Skin of body (tissue), 1 donor: ENCODE measurements at regions not wholly inside any gene's neighbourhood (a gene's known extent, or its start where the extent isn't known, plus 50 kb on each side); places are given as distances from the start of the nearest gene placed in this dataset.
"Not testable (repeated sequence)": the region's sequence is repeated elsewhere in the genome, so short reads cannot be mapped to it uniquely, and the experiment has no call there.

ENCODE experiments used
- DNase-seq: peaks from one replicate; lab custom pipeline; 2025; lab: John Stamatoyannopoulos, UW

GRCh38 chr9:89695441-89695891 is 90.7 kb downstream of the GADD45G start:
- no peak for DNase-seq

- DNase-seq, result not testable (repeated sequence)
These were observed 91.2 kb downstream of the GADD45G start for GRCh38 chr9:89695979-89696378.

GRCh38 chr9:89696780-89697179 is 92.0 kb downstream of the GADD45G start:
- no peak for DNase-seq

- no peak for DNase-seq
These were observed 92.7 kb downstream of the GADD45G start for GRCh38 chr9:89697553-89697952.

- no peak for DNase-seq
These were observed 93.7 kb downstream of the GADD45G start for GRCh38 chr9:89698411-89699005.

- no peak for DNase-seq
These were observed 94.8 kb downstream of the GADD45G start for GRCh38 chr9:89699646-89700045.

GRCh38 chr9:89701221-89701798 is 96.5 kb downstream of the GADD45G start:
- no peak for DNase-seq

GRCh38 chr9:89702401-89702800 is 97.6 kb downstream of the GADD45G start:
- peak; percentile 19 for DNase-seq

GRCh38 chr9:89705651-89706050 is 100.8 kb downstream of the GADD45G start:
- no peak for DNase-seq

- peak; percentile 9 for DNase-seq
These were observed 101.3 kb downstream of the GADD45G start for GRCh38 chr9:89706086-89706485.

GRCh38 chr9:89706731-89707191 is 101.9 kb downstream of the GADD45G start:
- peak; percentile 47 for DNase-seq

GRCh38 chr9:89710697-89711096 is 105.9 kb downstream of the GADD45G start:
- peak; percentile 38 for DNase-seq

- DNase-seq, result no peak
These were observed 107.1 kb downstream of the GADD45G start for GRCh38 chr9:89711866-89712265.

GRCh38 chr9:89712283-89712682 is 107.5 kb downstream of the GADD45G start:
- no peak for DNase-seq

GRCh38 chr9:89714321-89714720 is 109.5 kb downstream of the GADD45G start:
- no peak for DNase-seq

GRCh38 chr9:89715318-89715858 is 110.6 kb downstream of the GADD45G start:
- DNase-seq, result no peak

- DNase-seq, result no peak
These were observed 111.1 kb downstream of the GADD45G start for GRCh38 chr9:89715881-89716280.

- DNase-seq, result no peak
These were observed 111.7 kb downstream of the GADD45G start for GRCh38 chr9:89716559-89716958.

- no peak for DNase-seq
These were observed 113.4 kb downstream of the GADD45G start for GRCh38 chr9:89718176-89718575.

GRCh38 chr9:89718651-89719050 is 113.8 kb downstream of the GADD45G start:
- DNase-seq, result no peak

- DNase-seq, result no peak
These were observed 114.4 kb downstream of the GADD45G start for GRCh38 chr9:89719202-89719601.

- DNase-seq, result no peak
These were observed 115.9 kb downstream of the GADD45G start for GRCh38 chr9:89720696-89721175.

- no peak for DNase-seq
These were observed 116.4 kb downstream of the GADD45G start for GRCh38 chr9:89721176-89721700.
